Small intestine (tissue), 7 donors: ENCODE measurements at regions not wholly inside any gene's neighbourhood (a gene's known extent, or its start where the extent isn't known, plus 50 kb on each side); places are given as distances from the start of the nearest gene placed in this dataset.
A peak's percentile ranks its signal among the peaks of the same experiment; 100 is the strongest.

Source experiments
- DNase-seq, 2 donors: peaks; one replicate each; pipeline versions ENCODE4 v3.0.0 to v3.0.0-alpha.2; 2013
- FAIRE-seq: peaks from 2 replicates; lab custom pipeline; 2012; peaks lifted over from hg19 to GRCh38; lab: Jason Lieb, UNC
- H3K27ac ChIP-seq, 3 donors: one replicate each; pipeline ENCODE4 v1.5.1; 2013; ENCODE audit warnings: low read length in 2 of 3, mild to moderate bottlenecking in 2 of 3, control low read depth in 1 of 3, inconsistent platforms in 1 of 3, low read depth in 1 of 3, moderate library complexity in 1 of 3
- H3K27me3 ChIP-seq, 3 donors: one replicate each; pipeline ENCODE4 v1.6.1; 2013; ENCODE audit warnings: low read length in 3 of 3, inconsistent platforms in 1 of 3; ENCODE audit not compliant: control insufficient read depth in 3 of 3, insufficient read depth in 3 of 3
- H3K36me3 ChIP-seq, 3 donors: one replicate each; pipeline ENCODE4 v1.6.1; 2013; ENCODE audit warnings: low read length in 3 of 3, inconsistent platforms in 1 of 3, low read depth in 1 of 3, mild to moderate bottlenecking in 1 of 3, moderate library complexity in 1 of 3; ENCODE audit not compliant: control insufficient read depth in 3 of 3, insufficient read depth in 2 of 3
- H3K4me1 ChIP-seq, 3 donors: one replicate each; pipeline ENCODE4 v1.6.1; 2013; ENCODE audit warnings: low read length in 2 of 3, inconsistent platforms in 1 of 3, low read depth in 1 of 3, mild to moderate bottlenecking in 1 of 3, moderate library complexity in 1 of 3; ENCODE audit not compliant: control insufficient read depth in 3 of 3, insufficient read depth in 2 of 3
- H3K4me3 ChIP-seq, 3 donors: one replicate each; pipeline ENCODE4 v1.5.1; 2013; ENCODE audit warnings: low read length in 3 of 3, control low read depth in 1 of 3, inconsistent platforms in 1 of 3, low read depth in 1 of 3, mild to moderate bottlenecking in 1 of 3, moderate library complexity in 1 of 3
- H3K9me3 ChIP-seq, 2 donors: one replicate each; pipeline ENCODE4 v1.6.1; 2013; ENCODE audit warnings: low read depth in 1 of 2, low read length in 1 of 2; ENCODE audit not compliant: control insufficient read depth in 2 of 2, insufficient read depth in 1 of 2
- WGBS, 3 donors: extraction: QIAGEN DNeasy Blood & Tissue Kit; methylation state at CpG; one replicate each; pipeline ENCODE4 v1.1.7; 2013; 5-methylcytosine and 5-hydroxymethylcytosine counted together
- donor health status: healthy with polysubstance abuse.
- donor health status: control.
- donor health status: control.
- donor health status: Bipolar disorder and iron deficiency.
- donor health status: healthy.

GRCh38 chr5:89417990-89418389 is 535.0 kb upstream of the MEF2C start:
- no peak for DNase-seq
- no peak overlapping the region for H3K27ac ChIP-seq
- no peak overlapping the region for H3K4me3 ChIP-seq
- no peaks in the 10 kb centered on the region for H3K36me3 ChIP-seq
- peaks cover 0 to 16% of the 10 kb centered on the region in 2 donors for H3K9me3 ChIP-seq
- H3K4me1 ChIP-seq: peaks cover 0 to 13% (median 0%) of the 10 kb centered on the region in 3 donors
- WGBS, 3 donors: 80 to 98% (median 94%) methylated on average over 2 of the region's 2 CpGs
- FAIRE-seq: no peak
- no peaks in the 10 kb centered on the region for H3K27me3 ChIP-seq

DNA sequence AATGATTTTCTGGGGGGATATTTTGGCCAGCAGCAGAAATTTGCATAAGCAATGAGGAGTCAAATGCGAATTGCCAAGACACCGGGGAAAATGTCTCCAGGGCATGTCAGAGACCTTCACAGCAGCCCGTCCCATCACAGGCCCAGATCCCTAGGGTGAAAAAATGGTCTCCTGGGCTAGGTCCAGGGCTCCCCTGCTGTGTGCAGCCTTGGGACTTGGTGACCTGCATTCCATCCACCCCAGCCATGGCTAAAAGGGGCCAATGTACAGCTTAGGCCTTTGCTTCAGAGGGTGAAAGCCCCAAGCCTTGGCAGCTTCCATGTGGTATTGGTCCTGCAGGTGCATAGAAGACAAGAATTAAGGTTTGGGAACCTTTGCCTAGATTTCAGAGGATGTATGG is 534.5 kb upstream of the MEF2C start:
- no peak overlapping the region for H3K27ac ChIP-seq
- no peaks in the 10 kb centered on the region for H3K27me3 ChIP-seq
- WGBS, 3 donors: 93 to 96% (median 94%) methylated on average over 3 of the region's 3 CpGs
- no peak for DNase-seq
- H3K36me3 ChIP-seq: no peaks in the 10 kb centered on the region
- peaks cover 0 to 13% (median 0%) of the 10 kb centered on the region in 3 donors for H3K4me1 ChIP-seq
- no peak overlapping the region for H3K4me3 ChIP-seq
- FAIRE-seq: no peak
- peaks cover 0 to 16% of the 10 kb centered on the region in 2 donors for H3K9me3 ChIP-seq

GRCh38 chr5:89411891-89412290 is 528.9 kb upstream of the MEF2C start:
- DNase-seq (no peak), FAIRE-seq (no peak)
- H3K27me3 ChIP-seq: no peaks in the 10 kb centered on the region
- no peaks in the 10 kb centered on the region for H3K4me1 ChIP-seq
- H3K9me3 ChIP-seq: peaks cover 0 to 4% of the 10 kb centered on the region in 2 donors
- H3K36me3 ChIP-seq: no peaks in the 10 kb centered on the region
- WGBS, 3 donors: 82 to 90% (median 85%) methylated on average over 2 of the region's 2 CpGs
- H3K27ac ChIP-seq: no peak overlapping the region
- no peak overlapping the region for H3K4me3 ChIP-seq

GRCh38 chr5:89407054-89407453 is 524.1 kb upstream of the MEF2C start:
- Histone ChIP-seq H3K4me1 (no peaks in the 10 kb centered on the region), H3K9me3 (no peaks in the 10 kb centered on the region), H3K36me3 (no peaks in the 10 kb centered on the region), H3K27ac (no peak overlapping the region), H3K27me3 (no peaks in the 10 kb centered on the region), H3K4me3 (no peak overlapping the region)
- FAIRE-seq (no peak), DNase-seq (no peak)
- WGBS, 3 donors: 62 to 84% (median 82%) methylated on average over 3 of the region's 3 CpGs

DNA sequence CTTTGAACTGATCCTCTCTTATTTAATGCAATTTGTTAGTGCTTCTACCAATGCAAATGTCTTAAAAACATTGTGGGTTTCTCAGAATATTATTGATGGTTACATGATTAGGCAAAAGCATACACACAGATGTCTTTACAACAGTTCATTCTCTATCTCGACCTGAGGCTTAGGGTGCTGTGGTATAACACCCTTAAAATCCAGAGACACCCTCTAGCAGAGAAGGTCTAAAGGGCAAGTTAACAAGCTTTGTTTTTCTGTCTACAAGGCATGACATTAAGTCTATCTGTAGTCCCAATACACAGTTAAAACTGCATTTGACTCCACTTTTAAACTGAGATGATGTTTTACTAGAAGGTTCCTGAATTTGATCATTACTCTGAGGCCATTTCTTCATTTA is 518.7 kb upstream of the MEF2C start:
- Histone ChIP-seq H3K36me3 (no peaks in the 10 kb centered on the region), H3K27ac (no peak overlapping the region), H3K4me1 (no peaks in the 10 kb centered on the region), H3K27me3 (no peaks in the 10 kb centered on the region), H3K9me3 (no peaks in the 10 kb centered on the region), H3K4me3 (no peak overlapping the region)
- no peak for DNase-seq
- FAIRE-seq: no peak
- WGBS, 3 donors: 60 to 66% (median 62%) methylated on average over 1 of the region's 1 CpG

DNA sequence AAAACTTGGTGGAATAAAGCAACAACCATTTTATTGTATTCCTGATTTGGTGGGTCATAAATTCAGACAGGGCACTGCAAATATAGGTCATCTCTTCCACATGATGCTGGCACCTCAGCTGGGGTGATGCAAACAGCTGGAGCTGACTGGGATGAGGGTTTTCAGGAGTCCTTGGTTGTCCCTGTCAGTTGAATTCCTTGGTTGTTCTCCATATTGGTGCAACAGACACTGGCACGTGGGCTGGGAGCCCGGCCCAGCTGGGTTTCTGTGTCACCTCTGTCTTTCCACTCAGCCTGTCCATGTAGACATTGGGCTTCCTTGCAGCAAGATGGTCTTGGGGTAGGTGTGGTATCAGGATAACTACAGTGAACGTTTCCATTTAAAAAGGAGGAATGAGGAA is 518.0 kb upstream of the MEF2C start:
- H3K4me1 ChIP-seq: no peaks in the 10 kb centered on the region
- no peak overlapping the region for H3K4me3 ChIP-seq
- H3K27ac ChIP-seq: no peak overlapping the region
- no peak for DNase-seq
- 76 to 91% (median 87%) methylated on average over 3 of the region's 3 CpGs for whole genome bisulfite sequencing, 3 donors
- H3K27me3 ChIP-seq: no peaks in the 10 kb centered on the region
- no peaks in the 10 kb centered on the region for H3K36me3 ChIP-seq
- no peaks in the 10 kb centered on the region for H3K9me3 ChIP-seq
- no peak for FAIRE-seq

GRCh38 chr5:89399548-89399947 is 516.6 kb upstream of the MEF2C start:
- WGBS, 3 donors: 38 to 92% (median 68%) methylated on average over 1 of the region's 1 CpG
- DNase-seq: no peak
- FAIRE-seq: no peak
- Histone ChIP-seq H3K4me1 (no peaks in the 10 kb centered on the region), H3K4me3 (no peak overlapping the region), H3K9me3 (no peaks in the 10 kb centered on the region), H3K36me3 (no peaks in the 10 kb centered on the region), H3K27me3 (no peaks in the 10 kb centered on the region), H3K27ac (no peak overlapping the region)

- Histone ChIP-seq H3K4me1 (no peaks in the 10 kb centered on the region), H3K4me3 (no peak overlapping the region), H3K9me3 (no peaks in the 10 kb centered on the region), H3K36me3 (no peaks in the 10 kb centered on the region), H3K27me3 (no peaks in the 10 kb centered on the region), H3K27ac (no peak overlapping the region)
- DNase-seq: peak in 1 of 2 donors; percentile 3
- no peak for FAIRE-seq
- whole genome bisulfite sequencing, 3 donors: 61 to 81% (median 67%) methylated on average over 1 of the region's 1 CpG
Observed at GRCh38 chr5:89397096-89397495, 514.1 kb upstream of the MEF2C start.

GRCh38 chr5:89396278-89396954 is 513.4 kb upstream of the MEF2C start:
- Histone ChIP-seq H3K27me3 (no peaks in the 10 kb centered on the region), H3K27ac (peak overlapping the region in 1 of 3 donors; percentile 66), H3K4me1 (no peaks in the 10 kb centered on the region), H3K36me3 (no peaks in the 10 kb centered on the region), H3K9me3 (no peaks in the 10 kb centered on the region), H3K4me3 (no peak overlapping the region)
- 13 to 35% (median 32%) methylated on average over 2 of the region's 2 CpGs for WGBS, 3 donors
- no peak for FAIRE-seq
- DNase-seq: peak; percentile 28 to 42
